Suprapubic skin (tissue), 4 donors: ENCODE measurements at regions not wholly inside any gene's neighbourhood (a gene's known extent, or its start where the extent isn't known, plus 50 kb on each side); places are given as distances from the start of the nearest gene placed in this dataset.

Source experiments
- DNase-seq, 2 donors: peaks; one replicate each; pipeline ENCODE4 v3.0.0-alpha.2; 2019; ENCODE audit warnings: low spot score in 2 of 2
- H3K27ac ChIP-seq: fragments of 200-600 bp; sonication (generic); one replicate; pipeline ENCODE4 v1.5.1; 2019
- H3K27me3 ChIP-seq: fragments of 200-600 bp; sonication (generic); one replicate; pipeline ENCODE4 v1.5.1; 2019
- H3K36me3 ChIP-seq: fragments of 200-600 bp; sonication (generic); one replicate; pipeline ENCODE4 v1.5.1; 2019
- H3K4me1 ChIP-seq: fragments of 200-600 bp; sonication (generic); one replicate; pipeline ENCODE4 v1.5.1; 2019
- H3K4me3 ChIP-seq: fragments of 200-600 bp; sonication (generic); one replicate; pipeline ENCODE4 v1.5.1; 2019; ENCODE audit warnings: mild to moderate bottlenecking
- H3K9me3 ChIP-seq: fragments of 200-600 bp; sonication (generic); one replicate; pipeline ENCODE4 v1.5.1; 2019
- EP300 ChIP-seq: sonication (generic); formaldehyde crosslinking; IDR thresholded peaks from one replicate; pipeline ENCODE4 v1.6.1; 2017; ENCODE audit warnings: antibody characterized with exemption
- POLR2A ChIP-seq, 2 donors: fragments of 450-650 bp; IDR thresholded peaks; one replicate each; pipeline ENCODE4 v1.6.1; 2017; ENCODE audit warnings: antibody characterized with exemption in 2 of 2, mild to moderate bottlenecking in 2 of 2, moderate library complexity in 2 of 2
- POLR2AphosphoS5 ChIP-seq, 3 donors: sonication (generic); formaldehyde crosslinking; IDR thresholded peaks; one replicate each; pipeline ENCODE4 v1.6.1; 2017; ENCODE audit warnings: antibody characterized with exemption in 3 of 3
- WGBS: methylation state at CpG from one replicate; pipeline ENCODE4 v1.1.5; 2018; 5-methylcytosine and 5-hydroxymethylcytosine counted together
- TF ChIP-seq, protein P1 (sequence below), 2 donors: fragments of 200-600 bp in 1 of 2; fragments of 450-650 bp in 1 of 2; sonication (generic) in 1 of 2; IDR thresholded peaks; one replicate each; pipeline ENCODE4 v1.5.1; 2016 to 2019; ENCODE audit warnings: antibody characterized with exemption in 2 of 2, mild to moderate bottlenecking in 1 of 2, moderate library complexity in 1 of 2

DNA sequence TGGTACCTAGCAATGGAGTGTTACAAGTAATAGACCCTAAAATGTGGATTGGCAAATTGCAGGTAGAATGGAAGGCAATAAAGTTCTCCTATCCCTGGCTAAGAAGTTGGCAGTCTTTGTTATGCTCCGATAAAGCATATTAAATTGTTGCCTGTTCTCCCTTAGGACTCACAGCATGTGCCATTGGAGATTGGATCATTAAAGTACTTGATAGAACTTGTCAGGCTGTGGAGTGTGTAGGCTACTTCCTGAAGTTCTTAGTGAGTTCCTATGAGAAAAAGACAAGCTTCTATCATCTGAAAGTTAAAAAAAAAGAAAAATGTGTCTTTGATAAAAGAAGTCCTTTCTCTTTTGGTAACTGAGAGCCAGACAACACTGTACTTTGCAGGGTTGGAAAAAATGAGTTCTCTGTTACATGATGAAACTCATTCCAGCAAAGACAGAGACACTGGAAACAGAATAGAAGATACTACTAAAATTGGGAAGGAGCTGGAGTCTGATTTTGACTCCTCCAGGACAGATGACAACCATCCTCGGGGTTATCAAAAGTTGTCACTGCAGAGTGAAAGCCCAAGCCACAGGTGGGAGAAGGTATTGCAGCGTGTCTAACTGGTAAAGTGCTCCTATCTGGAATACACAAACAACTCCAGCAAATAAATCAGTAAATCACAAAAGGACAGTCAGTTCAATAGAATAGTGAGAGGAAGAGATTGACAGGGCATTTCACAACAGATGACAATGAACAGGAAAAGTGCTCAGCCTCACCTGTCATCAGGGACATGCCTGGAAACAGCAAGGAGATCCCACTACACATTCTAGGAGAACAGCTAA is 87.5 kb upstream of the WDR26 start:
- H3K4me1 ChIP-seq, result peaks cover 9% of the 10 kb centered on the region
- DNase-seq, result no peak

DNA sequence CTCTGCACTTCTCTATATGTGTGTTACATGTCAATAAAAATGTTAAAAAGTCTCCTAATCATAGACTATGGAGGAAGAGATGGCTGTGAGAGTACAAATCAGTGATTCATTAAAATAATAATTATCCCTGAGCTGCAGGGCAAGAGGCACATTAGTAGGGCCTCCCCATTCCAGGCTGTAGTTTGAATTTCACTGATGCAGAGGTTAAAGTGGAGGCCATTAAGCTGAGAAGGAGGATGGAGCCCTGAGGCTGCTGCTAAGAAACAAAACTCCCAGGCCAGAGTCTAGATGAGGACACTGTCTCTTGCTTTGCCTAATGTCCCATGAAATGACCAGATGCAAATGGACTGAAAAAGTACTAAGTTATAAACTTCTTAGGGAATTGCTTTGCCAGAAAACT is 89.1 kb upstream of the WDR26 start:
- peaks cover 9% of the 10 kb centered on the region for H3K4me1 ChIP-seq
- H3K4me3 ChIP-seq, result no peak overlapping the region
- no peak overlapping the region for H3K27ac ChIP-seq
- no peaks in the 10 kb centered on the region for H3K9me3 ChIP-seq
- no peak for TF ChIP-seq POLR2A (IDR thresholded peaks at IDR 0.05)
- no peak for DNase-seq
- no peaks in the 10 kb centered on the region for H3K27me3 ChIP-seq
- no peaks in the 10 kb centered on the region for H3K36me3 ChIP-seq

More for the DNA sequence above, 87.5 kb upstream of the WDR26 start:
- no peak overlapping the region for H3K27ac ChIP-seq
- no peaks in the 10 kb centered on the region for H3K36me3 ChIP-seq
- H3K9me3 ChIP-seq, result no peaks in the 10 kb centered on the region
- H3K4me3 ChIP-seq, result no peak overlapping the region
- TF ChIP-seq POLR2AphosphoS5 (IDR thresholded peaks at IDR 0.05), result no peak
- TF ChIP-seq POLR2A (IDR thresholded peaks at IDR 0.05), result no peak
- TF ChIP-seq EP300, result no peak
- TF ChIP-seq, protein P1, sequence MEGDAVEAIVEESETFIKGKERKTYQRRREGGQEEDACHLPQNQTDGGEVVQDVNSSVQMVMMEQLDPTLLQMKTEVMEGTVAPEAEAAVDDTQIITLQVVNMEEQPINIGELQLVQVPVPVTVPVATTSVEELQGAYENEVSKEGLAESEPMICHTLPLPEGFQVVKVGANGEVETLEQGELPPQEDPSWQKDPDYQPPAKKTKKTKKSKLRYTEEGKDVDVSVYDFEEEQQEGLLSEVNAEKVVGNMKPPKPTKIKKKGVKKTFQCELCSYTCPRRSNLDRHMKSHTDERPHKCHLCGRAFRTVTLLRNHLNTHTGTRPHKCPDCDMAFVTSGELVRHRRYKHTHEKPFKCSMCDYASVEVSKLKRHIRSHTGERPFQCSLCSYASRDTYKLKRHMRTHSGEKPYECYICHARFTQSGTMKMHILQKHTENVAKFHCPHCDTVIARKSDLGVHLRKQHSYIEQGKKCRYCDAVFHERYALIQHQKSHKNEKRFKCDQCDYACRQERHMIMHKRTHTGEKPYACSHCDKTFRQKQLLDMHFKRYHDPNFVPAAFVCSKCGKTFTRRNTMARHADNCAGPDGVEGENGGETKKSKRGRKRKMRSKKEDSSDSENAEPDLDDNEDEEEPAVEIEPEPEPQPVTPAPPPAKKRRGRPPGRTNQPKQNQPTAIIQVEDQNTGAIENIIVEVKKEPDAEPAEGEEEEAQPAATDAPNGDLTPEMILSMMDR (IDR thresholded peaks at IDR 0.05), result no peak
- no peaks in the 10 kb centered on the region for H3K27me3 ChIP-seq
- WGBS, result 39% methylated on average over 3 of the region's 3 CpGs

DNA sequence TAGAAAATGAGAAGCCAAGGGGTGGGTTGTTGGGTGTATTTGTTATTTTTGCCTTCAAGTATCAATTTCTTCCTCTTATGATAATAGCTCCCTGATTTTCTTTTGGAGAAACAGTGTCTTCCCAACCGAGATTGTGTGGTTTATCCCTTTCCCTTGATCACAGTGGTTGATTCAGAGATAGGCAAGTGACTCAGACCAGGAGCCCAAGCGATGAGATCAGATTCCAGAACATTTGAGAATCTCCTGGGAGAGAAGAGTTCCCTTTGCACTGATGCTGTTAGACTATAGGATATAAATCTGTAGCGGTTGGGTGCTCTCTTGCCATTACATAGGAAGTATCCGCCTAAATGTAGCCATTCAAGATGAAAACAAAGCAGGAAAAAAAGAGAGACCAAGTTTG is 90.1 kb upstream of the WDR26 start:
- H3K27me3 ChIP-seq, result no peaks in the 10 kb centered on the region
- H3K9me3 ChIP-seq, result no peaks in the 10 kb centered on the region
- H3K36me3 ChIP-seq, result no peaks in the 10 kb centered on the region
- no peak overlapping the region for H3K27ac ChIP-seq
- WGBS, result 91% methylated on average over 4 of the region's 4 CpGs
- TF ChIP-seq POLR2AphosphoS5 (IDR thresholded peaks at IDR 0.05) (no peak), EP300 (no peak), POLR2A (IDR thresholded peaks at IDR 0.05) (no peak)
- TF ChIP-seq, protein P1 (IDR thresholded peaks at IDR 0.05), result no peak
- peaks cover 9% of the 10 kb centered on the region for H3K4me1 ChIP-seq
- DNase-seq, result no peak
- H3K4me3 ChIP-seq, result no peak overlapping the region

DNA sequence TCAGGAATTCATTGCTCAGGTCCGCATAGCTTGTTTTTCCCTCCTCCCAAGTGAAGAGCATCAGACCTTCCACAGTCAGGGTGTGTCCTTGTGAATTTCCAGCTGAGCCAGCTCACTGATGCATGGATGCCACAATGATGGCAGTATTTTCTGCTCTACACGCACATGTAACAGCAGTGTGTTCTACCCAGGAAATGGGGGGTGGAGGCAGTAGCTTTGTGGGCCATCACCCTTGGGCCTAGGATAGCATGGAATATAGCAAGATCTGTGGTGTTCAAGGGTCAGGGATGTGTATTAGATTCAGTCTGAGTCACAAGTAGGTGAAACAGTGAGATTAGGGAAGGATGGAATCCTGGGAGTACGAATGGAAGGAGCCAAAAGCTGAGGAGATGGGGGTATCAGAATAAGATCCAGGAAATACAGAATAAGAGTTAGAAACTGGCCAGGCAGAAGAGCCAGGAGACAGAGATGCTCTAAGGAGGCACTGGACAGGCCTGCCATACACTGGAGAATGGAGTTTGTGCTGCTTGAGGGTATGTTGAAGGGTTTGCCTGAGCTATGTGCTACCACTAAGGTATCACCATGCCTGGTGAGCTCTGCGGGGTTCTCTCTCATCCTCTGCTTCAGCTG is 90.6 kb upstream of the CNIH3 start:
- DNase-seq, result no peak
- TF ChIP-seq POLR2A (IDR thresholded peaks at IDR 0.05) (no peak), EP300 (no peak), POLR2AphosphoS5 (IDR thresholded peaks at IDR 0.05) (no peak)
- TF ChIP-seq, protein P1 (IDR thresholded peaks at IDR 0.05), result no peak
- Histone ChIP-seq H3K4me3 (no peak overlapping the region), H3K9me3 (no peaks in the 10 kb centered on the region), H3K27ac (no peak overlapping the region), H3K27me3 (no peaks in the 10 kb centered on the region), H3K36me3 (no peaks in the 10 kb centered on the region), H3K4me1 (peaks cover 9% of the 10 kb centered on the region)
- 84% methylated on average over 4 of the region's 4 CpGs for WGBS

DNA sequence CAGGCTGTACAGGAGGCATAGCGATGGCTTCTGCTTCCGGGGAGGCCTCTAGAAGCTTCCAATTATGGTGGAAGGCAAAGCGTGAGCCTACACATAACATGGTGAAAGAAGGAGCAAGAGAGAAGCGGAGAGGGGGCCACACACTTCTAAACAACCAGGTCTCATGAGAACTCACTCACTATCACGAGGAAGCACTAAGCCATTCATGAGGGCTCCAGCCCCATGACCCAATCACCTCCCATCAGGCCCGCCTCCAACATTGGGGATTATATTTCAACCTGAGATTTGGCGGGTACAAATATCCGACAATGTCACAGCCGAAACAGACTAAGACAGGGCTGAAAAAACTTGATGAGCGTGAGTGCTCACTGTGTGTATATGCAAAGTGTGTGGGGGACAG is 89.3 kb upstream of the CNIH3 start:
- Histone ChIP-seq H3K27ac (no peak overlapping the region), H3K4me3 (no peak overlapping the region), H3K27me3 (no peaks in the 10 kb centered on the region), H3K36me3 (no peaks in the 10 kb centered on the region), H3K9me3 (no peaks in the 10 kb centered on the region), H3K4me1 (peaks cover 7% of the 10 kb centered on the region)
- TF ChIP-seq POLR2AphosphoS5 (IDR thresholded peaks at IDR 0.05), result no peak
- TF ChIP-seq POLR2A (IDR thresholded peaks at IDR 0.05), result no peak
- TF ChIP-seq, protein P1 (IDR thresholded peaks at IDR 0.05), result no peak
- TF ChIP-seq EP300, result no peak
- 93% methylated on average over 10 of the region's 10 CpGs for WGBS
- DNase-seq, result no peak
